ENCODE measurements at regions not wholly inside any gene's neighbourhood (a gene's known extent, or its start where the extent isn't known, plus 50 kb on each side); places are given as distances from the start of the nearest gene placed in this dataset.

- Histone ChIP-seq H3K4me3 (ENCODE audit: low read depth, low read length, poor library complexity, severe bottlenecking) (no peak overlapping the region), H3K36me3 (ENCODE audit: insufficient read depth, low read length) (no peaks in the 10 kb centered on the region), H3K9me2 (ENCODE audit: low read depth, low read length) (no peaks in the 10 kb centered on the region), H3K4me2 (ENCODE audit: low read length) (no peak overlapping the region), H3K79me2 (ENCODE audit: insufficient read depth, low read length) (no peaks in the 10 kb centered on the region), H4K20me1 (ENCODE audit: insufficient read depth, low read length) (no peaks in the 10 kb centered on the region), H3K9ac (ENCODE audit: low read length) (no peak overlapping the region), H3K27ac (ENCODE audit: low read depth, low read length, poor library complexity, severe bottlenecking) (no peak overlapping the region), H3K9me3 (ENCODE audit: low read length) (no peaks in the 10 kb centered on the region), H2AFZ (ENCODE audit: low read length) (no peak overlapping the region), H3K27me3 (ENCODE audit: insufficient read depth, low read length) (no peaks in the 10 kb centered on the region), H3K4me1 (ENCODE audit: insufficient read depth, low read length, severe bottlenecking) (no peaks in the 10 kb centered on the region), H3F3A (ENCODE audit: insufficient read depth, low read length) (no peaks in the 10 kb centered on the region)
- TF ChIP-seq EZH2 (IDR thresholded peaks at IDR 0.05; ENCODE audit: borderline replicate concordance, low read length) (no peak), CTCF (IDR thresholded peaks at IDR 0.05; ENCODE audit: low read length) (no peak)
Observed at GRCh38 chr5:105639068-105639467, 2031.7 kb downstream of the EFNA5 start.

GRCh38 chr5:105638437-105638836 lies 2032.3 kb downstream of the EFNA5 start:
- Histone ChIP-seq H3K9ac (ENCODE audit: low read length) (no peak overlapping the region), H3K79me2 (ENCODE audit: insufficient read depth, low read length) (no peaks in the 10 kb centered on the region), H3K9me2 (ENCODE audit: low read depth, low read length) (no peaks in the 10 kb centered on the region), H3K4me2 (ENCODE audit: low read length) (no peak overlapping the region), H3K27me3 (ENCODE audit: insufficient read depth, low read length) (no peaks in the 10 kb centered on the region), H3F3A (ENCODE audit: insufficient read depth, low read length) (no peaks in the 10 kb centered on the region), H2AFZ (ENCODE audit: low read length) (no peak overlapping the region), H3K36me3 (ENCODE audit: insufficient read depth, low read length) (no peaks in the 10 kb centered on the region), H3K9me3 (ENCODE audit: low read length) (no peaks in the 10 kb centered on the region), H3K4me1 (ENCODE audit: insufficient read depth, low read length, severe bottlenecking) (no peaks in the 10 kb centered on the region), H4K20me1 (ENCODE audit: insufficient read depth, low read length) (no peaks in the 10 kb centered on the region), H3K27ac (ENCODE audit: low read depth, low read length, poor library complexity, severe bottlenecking) (no peak overlapping the region), H3K4me3 (ENCODE audit: low read depth, low read length, poor library complexity, severe bottlenecking) (no peak overlapping the region)
- TF ChIP-seq CTCF (IDR thresholded peaks at IDR 0.05; ENCODE audit: low read length) = no peak
- TF ChIP-seq EZH2 (IDR thresholded peaks at IDR 0.05; ENCODE audit: borderline replicate concordance, low read length) = no peak

GRCh38 chr5:105632043-105632442 lies 2038.7 kb downstream of the EFNA5 start:
- Histone ChIP-seq H3K27ac (ENCODE audit: low read depth, low read length, poor library complexity, severe bottlenecking) (no peak overlapping the region), H3K4me3 (ENCODE audit: low read depth, low read length, poor library complexity, severe bottlenecking) (no peak overlapping the region)

More at GRCh38 chr5:105632043-105632442, 2038.7 kb downstream of the EFNA5 start:
- Histone ChIP-seq H3K4me2 (ENCODE audit: low read length) (no peak overlapping the region), H3K9me3 (ENCODE audit: low read length) (no peaks in the 10 kb centered on the region), H3K9me2 (ENCODE audit: low read depth, low read length) (no peaks in the 10 kb centered on the region), H3K4me1 (ENCODE audit: insufficient read depth, low read length, severe bottlenecking) (no peaks in the 10 kb centered on the region), H3K9ac (ENCODE audit: low read length) (no peak overlapping the region), H3K27me3 (ENCODE audit: insufficient read depth, low read length) (no peaks in the 10 kb centered on the region), H3K79me2 (ENCODE audit: insufficient read depth, low read length) (no peaks in the 10 kb centered on the region), H4K20me1 (ENCODE audit: insufficient read depth, low read length) (no peaks in the 10 kb centered on the region), H2AFZ (ENCODE audit: low read length) (no peak overlapping the region), H3K36me3 (ENCODE audit: insufficient read depth, low read length) (no peaks in the 10 kb centered on the region), H3F3A (ENCODE audit: insufficient read depth, low read length) (no peaks in the 10 kb centered on the region)
- TF ChIP-seq CTCF (IDR thresholded peaks at IDR 0.05; ENCODE audit: low read length) (no peak), EZH2 (IDR thresholded peaks at IDR 0.05; ENCODE audit: borderline replicate concordance, low read length) (no peak)
